Ishikawa (cell line): ENCODE measurements at regions not wholly inside any gene's neighbourhood (a gene's known extent, or its start where the extent isn't known, plus 50 kb on each side); places are given as distances from the start of the nearest gene placed in this dataset.

Experiments
- CEBPB ChIP-seq: IDR thresholded peaks from 2 replicates; pipeline ENCODE4 v1.6.1; 2012
- EP300 ChIP-seq: IDR thresholded peaks from 2 replicates; pipeline ENCODE4 v1.6.1; 2012; ENCODE audit warnings: borderline replicate concordance
- MAX ChIP-seq: IDR thresholded peaks from 2 replicates; pipeline ENCODE4 v1.6.1; 2012
- NFIC ChIP-seq: IDR thresholded peaks from 2 replicates; pipeline ENCODE4 v1.6.1; 2012
- REST ChIP-seq: IDR thresholded peaks from 2 replicates; pipeline ENCODE4 v1.6.1; 2012; ENCODE audit warnings: low read depth, mild to moderate bottlenecking
- TAF1 ChIP-seq: IDR thresholded peaks from 2 replicates; pipeline ENCODE4 v1.6.1; 2012; ENCODE audit warnings: low read depth, mild to moderate bottlenecking
- TEAD4 ChIP-seq: IDR thresholded peaks from 2 replicates; pipeline ENCODE4 v1.6.1; 2012
- USF1 ChIP-seq: IDR thresholded peaks from 2 replicates; pipeline ENCODE4 v1.6.1; 2012

- no peak for TF ChIP-seq EP300
- TF ChIP-seq TAF1 = no peak
- TF ChIP-seq CEBPB = no peak
- no peak for TF ChIP-seq TEAD4
- no peak for TF ChIP-seq NFIC
- TF ChIP-seq REST = no peak
- TF ChIP-seq USF1 = no peak
- TF ChIP-seq MAX = no peak
Observed at GRCh38 chr9:18190671-18191374, 283.1 kb upstream of the ADAMTSL1 start.
